ENCODE measurements at regions not wholly inside any gene's neighbourhood (a gene's known extent, or its start where the extent isn't known, plus 50 kb on each side); places are given as distances from the start of the nearest gene placed in this dataset.

GRCh38 chr5:58121391-58121790 lies 338.5 kb downstream of the PLK2 start:
- Histone ChIP-seq H3K27ac (ENCODE audit: low read depth, low read length) (no peak overlapping the region), H3K9me3 (ENCODE audit: control insufficient read depth, insufficient read depth, low read length) (no peaks in the 10 kb centered on the region), H3K4me3 (ENCODE audit: low read depth, low read length) (no peak overlapping the region), H3K27me3 (ENCODE audit: control insufficient read depth, insufficient read depth, low read length) (no peaks in the 10 kb centered on the region)
- no peak for TF ChIP-seq CTCF (IDR thresholded peaks at IDR 0.05; ENCODE audit: low read depth, low read length)
- no peak for DNase-seq (ENCODE audit: low read depth, low spot score)
- POLR2A ChIA-PET = no interaction called here
- CTCF ChIA-PET = no interaction called here

GRCh38 chr5:58117542-58117941 lies 342.3 kb downstream of the PLK2 start:
- Histone ChIP-seq H3K9me3 (ENCODE audit: control insufficient read depth, insufficient read depth, low read length) (no peaks in the 10 kb centered on the region), H3K27me3 (ENCODE audit: control insufficient read depth, insufficient read depth, low read length) (no peaks in the 10 kb centered on the region), H3K4me3 (ENCODE audit: low read depth, low read length) (no peak overlapping the region), H3K27ac (ENCODE audit: low read depth, low read length) (no peak overlapping the region)
- no peak for TF ChIP-seq CTCF (IDR thresholded peaks at IDR 0.05; ENCODE audit: low read depth, low read length)
- ChIA-PET CTCF (interaction anchor here (1.4 kb wide), 1 partner anchor 343 kb away, joined by 3 read pairs; no protein-coding TSS in a partner anchor), POLR2A (no interaction called here)
- DNase-seq (ENCODE audit: low read depth, low spot score) = no peak

GRCh38 chr5:58116346-58116745 lies 343.5 kb downstream of the PLK2 start:
- no peaks in the 10 kb centered on the region for H3K9me3 ChIP-seq (ENCODE audit: control insufficient read depth, insufficient read depth, low read length)
- H3K4me3 ChIP-seq (ENCODE audit: low read depth, low read length) = no peak overlapping the region
- no peak for DNase-seq (ENCODE audit: low read depth, low spot score)
- POLR2A ChIA-PET = no interaction called here
- no peak for TF ChIP-seq CTCF (IDR thresholded peaks at IDR 0.05; ENCODE audit: low read depth, low read length)
- CTCF ChIA-PET = no interaction called here
- H3K27me3 ChIP-seq (ENCODE audit: control insufficient read depth, insufficient read depth, low read length) = no peaks in the 10 kb centered on the region
- H3K27ac ChIP-seq (ENCODE audit: low read depth, low read length) = no peak overlapping the region

- no peak for TF ChIP-seq CTCF (IDR thresholded peaks at IDR 0.05; ENCODE audit: low read depth, low read length)
- no peaks in the 10 kb centered on the region for H3K27me3 ChIP-seq (ENCODE audit: control insufficient read depth, insufficient read depth, low read length)
- H3K4me3 ChIP-seq (ENCODE audit: low read depth, low read length) = no peak overlapping the region
- ChIA-PET POLR2A (no interaction called here), CTCF (no interaction called here)
- H3K27ac ChIP-seq (ENCODE audit: low read depth, low read length) = no peak overlapping the region
- no peaks in the 10 kb centered on the region for H3K9me3 ChIP-seq (ENCODE audit: control insufficient read depth, insufficient read depth, low read length)
- no peak for DNase-seq (ENCODE audit: low read depth, low spot score)
Measured at GRCh38 chr5:58115811-58116210, 344.1 kb downstream of the PLK2 start.

GRCh38 chr5:58114324-58114723 lies 345.6 kb downstream of the PLK2 start:
- DNase-seq (ENCODE audit: low read depth, low spot score) = peak; percentile 21

More at GRCh38 chr5:58114324-58114723, 345.6 kb downstream of the PLK2 start:
- POLR2A ChIA-PET = no interaction called here
- Histone ChIP-seq H3K27ac (ENCODE audit: low read depth, low read length) (no peak overlapping the region), H3K4me3 (ENCODE audit: low read depth, low read length) (no peak overlapping the region), H3K9me3 (ENCODE audit: control insufficient read depth, insufficient read depth, low read length) (no peaks in the 10 kb centered on the region), H3K27me3 (ENCODE audit: control insufficient read depth, insufficient read depth, low read length) (no peaks in the 10 kb centered on the region)
- TF ChIP-seq CTCF (IDR thresholded peaks at IDR 0.05; ENCODE audit: low read depth, low read length) = no peak
- CTCF ChIA-PET = interaction anchor here (0.5 kb wide), 1 partner anchor 151 kb away, joined by 4 read pairs; no protein-coding TSS in a partner anchor
